HG03039 (cell line): ENCODE measurements at regions not wholly inside any gene's neighbourhood (a gene's known extent, or its start where the extent isn't known, plus 50 kb on each side); places are given as distances from the start of the nearest gene placed in this dataset.
"Not testable (repeated sequence)": the region's sequence is repeated elsewhere in the genome, so short reads cannot be mapped to it uniquely, and the experiment has no call there.

Experiments used
- ATAC-seq: cut with Tn5 transposase; IDR thresholded peaks from one replicate; pipeline ENCODE4 v1.9.1; 2021; ENCODE audit warnings: mild to moderate bottlenecking, moderate library complexity; ENCODE audit not compliant: unreplicated experiment

DNA sequence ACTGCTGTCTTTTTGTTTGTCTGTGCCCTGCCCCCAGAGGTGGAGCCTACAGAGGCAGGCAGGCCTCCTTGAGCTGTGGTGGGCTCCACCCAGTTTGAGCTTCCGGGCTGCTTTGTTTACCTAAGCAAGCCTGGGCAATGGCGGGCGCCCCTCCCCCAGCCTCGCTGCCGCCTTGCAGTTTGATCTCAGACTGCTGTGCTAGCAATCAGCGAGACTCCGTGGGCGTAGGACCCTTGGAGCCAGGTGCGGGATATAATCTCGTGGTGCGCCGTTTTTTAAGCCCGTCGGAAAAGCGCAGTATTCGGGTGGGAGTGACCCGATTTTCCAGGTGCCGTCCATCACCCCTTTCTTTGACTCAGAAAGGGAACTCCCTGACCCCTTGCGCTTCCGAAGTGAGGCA, 296.2 kb downstream of the TSN start:
- ATAC-seq: not testable (repeated sequence)

DNA sequence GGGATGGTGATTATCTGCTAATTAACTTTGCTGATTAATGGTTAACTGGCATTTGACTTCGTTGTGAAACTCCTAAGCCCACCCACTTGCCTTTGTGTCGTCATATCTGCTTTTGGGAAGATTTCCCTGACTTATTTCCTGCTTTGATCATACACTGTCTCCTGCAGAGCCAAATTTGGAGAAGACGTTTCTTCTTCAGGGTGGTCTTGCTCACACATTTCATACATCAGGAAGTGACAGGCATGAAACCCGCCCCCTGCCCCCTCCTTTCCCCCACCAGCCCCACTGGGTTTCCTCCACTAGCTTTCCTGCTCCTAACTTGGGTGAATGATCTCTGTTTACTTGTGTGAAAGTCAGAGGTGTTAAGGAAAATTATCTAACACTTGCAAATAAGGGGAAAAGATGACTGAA, 300.1 kb downstream of the TSN start:
- no peak for ATAC-seq

DNA sequence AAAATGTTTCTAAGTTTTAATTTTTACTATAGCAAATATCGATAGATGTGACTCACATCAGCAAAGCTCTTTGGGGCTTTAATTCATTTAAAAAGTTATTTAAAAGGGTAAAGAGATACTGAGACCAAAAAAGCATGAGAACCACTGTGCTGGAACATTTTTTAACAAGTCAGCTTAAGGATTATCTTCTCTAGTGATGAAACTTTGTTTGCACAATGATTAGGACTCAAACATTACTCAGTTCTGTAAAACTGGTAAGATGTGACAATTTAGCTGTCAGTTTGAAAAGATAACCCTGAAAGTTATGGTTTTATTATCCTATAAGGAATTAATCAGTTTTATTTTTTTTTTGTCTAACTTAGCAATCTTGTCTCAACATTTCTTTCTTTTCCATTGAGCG, 301.4 kb downstream of the TSN start:
- ATAC-seq: no peak

DNA sequence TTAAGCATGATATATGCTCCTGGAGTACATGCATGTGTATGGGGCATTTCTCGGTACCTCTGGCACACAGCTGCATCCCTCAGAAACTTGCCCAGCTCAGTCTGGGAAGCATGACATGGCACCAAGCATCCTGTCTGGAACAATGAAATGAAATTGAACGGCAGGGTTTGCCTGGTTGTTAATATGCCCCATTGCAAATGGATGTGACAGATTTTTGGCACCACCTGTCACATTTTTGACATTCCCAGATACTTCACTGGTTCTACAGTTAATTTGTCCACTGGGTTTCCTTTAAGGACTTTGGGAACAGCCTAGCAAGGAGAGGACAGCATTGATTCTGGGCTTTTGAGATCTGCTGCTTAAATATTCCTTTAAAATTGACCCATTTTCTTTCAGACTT, 305.8 kb downstream of the TSN start:
- no peak for ATAC-seq

DNA sequence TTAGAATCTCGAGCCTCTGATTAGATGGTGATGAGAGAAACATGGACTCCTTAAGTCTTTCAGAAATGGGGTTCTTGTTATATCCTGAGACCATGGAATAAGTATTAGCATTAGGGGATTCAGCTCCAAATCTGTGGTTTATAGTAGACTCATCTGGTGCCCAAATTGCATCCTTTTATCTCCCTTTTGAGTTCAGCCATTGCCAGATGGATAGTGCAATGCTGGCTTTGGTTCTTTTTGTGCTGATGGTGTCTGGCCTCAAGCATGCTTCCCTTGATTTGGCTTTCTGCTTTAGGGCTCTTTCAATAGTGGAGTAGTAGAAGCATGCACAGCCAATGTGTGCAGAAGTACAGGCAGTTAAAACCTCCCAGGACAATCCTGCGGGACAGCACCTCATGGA, 306.4 kb downstream of the TSN start:
- no peak for ATAC-seq

DNA sequence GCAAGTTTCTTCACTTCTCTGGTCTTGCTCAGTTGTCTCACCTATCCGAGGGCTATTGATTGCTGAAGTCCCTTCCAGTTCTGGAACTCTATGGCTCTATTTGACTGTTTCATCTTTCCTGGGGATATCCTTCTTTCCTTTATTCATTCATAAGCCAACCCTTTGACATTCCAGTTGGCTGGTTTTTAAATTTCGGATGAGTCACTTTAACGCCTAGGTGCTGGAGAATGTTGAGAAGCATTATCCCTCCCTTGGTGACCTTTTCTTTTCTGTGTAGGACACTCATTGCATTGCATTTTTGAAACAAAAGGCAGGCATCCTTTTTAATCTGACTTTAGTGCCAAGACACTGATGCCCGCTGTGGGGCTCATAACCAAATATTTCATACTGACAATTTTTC, 307.1 kb downstream of the TSN start:
- ATAC-seq: no peak

DNA sequence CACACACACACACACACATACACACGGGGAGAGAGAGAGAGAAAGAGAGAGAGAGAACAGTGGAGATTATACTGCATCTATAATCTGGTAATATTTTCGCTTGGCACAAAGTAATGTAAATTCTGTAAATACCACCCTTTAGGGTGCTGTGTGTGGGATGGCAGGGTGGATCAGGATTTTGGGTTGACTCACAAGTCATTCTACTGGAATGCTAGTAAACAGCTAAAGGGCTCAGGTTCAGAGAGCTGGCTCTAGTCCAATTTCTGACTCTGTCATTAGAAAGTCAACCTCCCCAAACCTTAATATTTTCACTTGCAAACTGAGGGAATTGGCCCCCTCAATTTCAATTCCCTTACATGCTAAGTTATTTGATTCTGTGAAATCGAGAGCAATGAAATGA, 308.3 kb downstream of the TSN start:
- no peak for ATAC-seq

DNA sequence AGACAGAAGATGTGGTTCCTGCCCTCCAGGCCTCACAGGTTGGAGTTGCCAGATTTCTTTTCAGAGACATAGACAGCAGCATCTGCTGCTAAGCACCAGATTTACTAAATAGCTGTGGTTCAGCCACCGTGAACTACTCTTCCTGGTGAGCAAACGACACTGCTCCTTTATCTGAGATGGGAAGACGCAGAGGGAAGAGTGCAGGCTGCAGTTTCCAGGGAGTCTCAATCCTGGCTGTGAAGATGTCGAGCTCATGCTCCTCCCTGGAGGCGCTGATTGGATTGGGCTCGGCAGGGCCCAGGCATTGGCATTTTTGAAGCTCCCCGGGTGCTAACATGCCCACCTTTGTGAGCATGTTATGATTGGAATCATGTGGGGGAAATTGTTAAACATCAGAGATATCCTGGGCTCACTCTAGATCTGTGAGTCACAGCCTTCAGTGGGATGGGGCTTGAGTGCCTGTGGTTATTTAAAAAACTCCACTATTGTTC, 314.8 kb downstream of the TSN start:
- no peak for ATAC-seq

DNA sequence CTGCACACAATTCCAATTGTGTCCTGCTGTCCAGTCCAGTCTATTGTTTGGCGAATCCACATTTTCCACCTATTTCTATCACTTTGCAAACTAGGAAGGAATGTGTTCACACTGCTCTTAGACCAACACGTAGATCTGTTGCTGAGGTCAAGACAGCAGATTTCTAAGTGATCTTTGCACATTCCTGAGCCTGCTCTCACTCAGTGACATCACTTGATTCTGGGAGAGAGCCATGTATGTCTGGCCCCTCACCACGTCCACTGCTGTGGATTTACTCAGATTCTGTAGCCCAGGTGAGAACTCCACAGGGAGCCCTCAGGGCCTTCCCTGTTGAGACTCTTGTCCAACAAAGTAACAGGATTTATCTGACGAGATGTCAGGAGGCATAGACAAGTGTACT, 317.2 kb downstream of the TSN start:
- no peak for ATAC-seq

DNA sequence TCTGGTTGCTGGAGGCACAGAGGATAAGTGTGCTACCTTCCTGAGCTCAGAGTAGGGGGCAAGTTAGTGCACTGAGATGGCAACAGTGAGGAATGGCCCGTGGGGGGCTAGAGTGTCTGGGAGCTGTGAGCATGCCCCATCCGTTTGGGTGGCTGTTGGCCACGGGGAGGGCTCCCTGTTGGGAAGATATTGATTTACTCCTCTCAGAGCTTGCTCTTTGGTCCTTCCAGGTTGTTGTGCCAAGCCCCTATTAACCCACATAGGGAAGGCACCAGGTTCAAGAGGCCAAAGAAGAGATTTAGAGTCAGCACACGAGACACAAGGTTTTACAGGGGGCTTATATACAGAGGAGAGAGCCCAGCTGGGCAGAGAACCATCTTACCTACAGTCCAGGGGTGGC, 318.8 kb downstream of the TSN start:
- ATAC-seq: no peak

DNA sequence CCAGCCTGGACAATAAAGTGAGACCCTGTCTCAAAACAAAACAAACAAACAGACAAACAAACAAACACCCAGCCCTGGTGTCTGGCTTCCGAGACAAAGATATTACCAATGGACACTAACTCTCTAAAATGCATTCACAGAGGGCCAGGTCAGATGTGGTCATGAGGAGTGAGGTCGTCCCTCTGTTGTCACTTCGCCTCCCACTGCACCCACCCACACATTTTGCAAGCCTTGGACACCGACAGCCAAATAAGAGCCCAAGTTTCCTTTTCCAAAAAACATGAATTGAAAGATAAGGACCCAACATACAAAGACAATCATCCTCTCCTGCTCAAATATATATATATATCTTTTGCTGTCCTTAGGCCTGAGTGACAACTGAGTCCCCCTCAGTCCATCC, 319.9 kb downstream of the TSN start:
- ATAC-seq: no peak

DNA sequence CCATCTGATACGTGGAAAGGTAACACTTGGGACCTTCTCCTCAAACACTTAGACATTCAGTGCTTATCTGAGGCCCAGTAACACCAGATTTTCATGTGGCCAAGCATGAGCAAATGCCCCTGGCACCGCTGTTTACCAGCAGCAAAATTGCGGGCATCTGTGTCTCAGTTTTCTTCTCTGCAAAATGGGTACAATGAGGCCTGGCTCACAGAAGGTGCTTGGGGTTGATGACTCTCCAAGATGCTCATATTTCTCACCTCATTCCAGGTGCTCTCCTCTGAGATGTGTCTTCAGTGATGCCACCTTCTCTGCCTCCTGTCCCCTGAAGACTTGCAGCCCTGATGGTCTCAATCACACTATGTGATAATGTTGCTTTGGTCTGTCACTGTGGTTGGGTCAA, 321.7 kb downstream of the TSN start:
- ATAC-seq: no peak

DNA sequence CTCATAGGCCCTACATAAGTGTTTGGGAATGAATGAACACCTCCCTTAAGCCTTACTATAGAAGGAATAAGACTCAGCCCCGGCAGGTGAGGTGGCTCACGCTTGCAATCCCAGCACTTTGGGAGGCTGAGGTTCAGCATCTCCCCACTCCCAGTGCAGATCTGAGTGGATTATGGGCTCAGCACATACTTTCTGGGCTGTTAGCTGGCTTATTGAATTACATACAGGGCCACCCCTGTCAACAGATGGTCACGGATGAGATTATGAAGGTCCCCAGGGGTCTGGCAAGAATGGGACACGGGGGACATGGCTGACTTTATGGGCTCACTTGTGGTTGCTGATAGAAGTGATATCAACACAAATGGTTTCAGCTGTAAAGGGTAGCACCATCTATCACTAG, 322.3 kb downstream of the TSN start:
- no peak for ATAC-seq

DNA sequence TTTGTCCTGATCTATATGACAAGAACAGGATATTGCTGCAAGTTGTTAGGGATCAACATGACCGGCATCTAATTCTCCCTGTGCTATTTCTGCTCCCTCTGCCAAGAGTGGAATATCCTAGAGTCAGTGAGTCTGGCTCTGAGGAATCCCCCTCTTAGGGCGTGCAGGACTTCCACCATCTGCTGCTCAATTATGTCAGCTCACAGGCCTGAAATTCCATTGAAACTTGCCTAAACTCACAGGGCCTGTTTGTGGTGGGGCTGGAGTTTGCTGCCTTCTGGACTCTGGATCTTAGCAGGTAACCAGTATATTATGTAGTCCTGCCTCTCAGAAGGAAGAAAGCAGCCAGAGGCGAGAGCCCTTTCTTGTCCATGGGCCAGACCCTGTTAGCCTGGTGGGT, 323.0 kb downstream of the TSN start:
- no peak for ATAC-seq

DNA sequence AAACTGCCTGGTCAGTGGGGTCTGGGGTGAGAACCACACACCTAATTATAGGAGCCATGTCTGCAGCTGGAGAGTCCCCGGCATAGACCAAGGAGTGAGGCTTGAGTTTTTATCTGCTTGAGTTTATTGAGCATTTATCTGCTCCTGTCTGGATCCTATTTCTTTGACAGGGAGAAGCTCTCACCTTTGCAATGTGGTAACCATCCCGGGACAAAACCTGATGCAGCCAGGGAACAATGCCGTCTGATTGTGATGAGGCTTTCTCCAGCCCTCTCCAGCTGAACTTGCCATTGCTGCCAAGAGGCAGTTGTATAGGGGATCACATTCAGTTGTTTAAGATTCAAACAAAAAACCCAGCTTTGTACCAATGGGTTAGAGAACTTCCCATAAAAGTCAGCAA, 324.4 kb downstream of the TSN start:
- ATAC-seq: no peak

DNA sequence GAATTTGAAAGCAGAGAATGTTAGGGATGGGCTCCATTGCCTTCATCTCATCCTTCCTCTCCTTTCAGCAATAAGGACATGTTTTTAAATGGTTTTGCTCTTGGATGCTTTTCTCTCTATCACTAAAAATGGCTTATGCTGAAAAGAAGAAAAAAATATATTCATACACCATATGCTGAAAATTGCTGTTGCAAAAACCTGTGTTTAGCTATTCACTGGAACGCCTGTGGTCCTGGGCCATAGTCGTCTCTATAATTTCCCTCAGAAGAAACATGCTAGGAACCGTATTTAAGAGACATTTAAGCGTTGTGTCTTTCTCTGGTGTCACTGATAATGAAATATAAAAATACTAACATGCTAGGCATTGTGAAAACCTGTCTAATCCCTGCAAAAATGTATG, 324.9 kb downstream of the TSN start:
- ATAC-seq: no peak

DNA sequence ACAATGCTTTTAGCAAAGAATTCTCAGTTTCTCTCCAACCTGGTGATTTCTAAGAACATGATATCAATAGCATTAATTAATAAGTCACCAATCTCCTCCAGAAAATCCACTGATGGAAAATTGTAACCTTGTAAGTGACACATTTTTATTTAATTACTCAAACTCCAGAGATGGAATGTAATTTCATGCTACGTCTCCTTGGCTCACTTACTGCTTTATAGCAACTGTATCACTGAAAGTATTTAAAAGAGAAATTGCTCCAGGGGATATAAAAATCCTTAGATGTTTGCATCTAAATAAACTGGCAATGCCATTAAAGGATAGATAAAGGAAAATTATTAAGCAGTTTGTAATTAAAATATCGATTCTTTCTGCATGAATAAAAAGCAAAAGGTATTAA, 325.4 kb downstream of the TSN start:
- no peak for ATAC-seq

DNA sequence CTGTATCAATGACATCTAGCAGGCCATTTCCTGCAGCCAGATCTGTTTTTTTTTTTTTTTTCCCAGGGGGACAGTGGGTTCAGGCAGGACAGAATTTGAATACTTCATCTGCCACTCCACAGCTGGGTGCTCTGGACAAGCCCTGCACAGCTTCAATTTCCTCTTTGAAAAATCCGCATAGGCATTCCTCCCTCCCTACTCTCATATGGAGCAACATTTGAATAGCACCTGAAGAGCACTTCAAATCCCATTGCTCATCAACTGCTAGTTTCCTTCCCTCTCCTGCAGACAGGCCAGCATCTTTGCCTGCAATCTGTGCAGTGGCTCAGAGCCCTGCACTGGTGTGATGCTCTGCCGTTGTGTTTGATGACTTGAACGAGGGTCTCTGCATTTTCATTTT, 326.3 kb downstream of the TSN start:
- ATAC-seq: no peak

DNA sequence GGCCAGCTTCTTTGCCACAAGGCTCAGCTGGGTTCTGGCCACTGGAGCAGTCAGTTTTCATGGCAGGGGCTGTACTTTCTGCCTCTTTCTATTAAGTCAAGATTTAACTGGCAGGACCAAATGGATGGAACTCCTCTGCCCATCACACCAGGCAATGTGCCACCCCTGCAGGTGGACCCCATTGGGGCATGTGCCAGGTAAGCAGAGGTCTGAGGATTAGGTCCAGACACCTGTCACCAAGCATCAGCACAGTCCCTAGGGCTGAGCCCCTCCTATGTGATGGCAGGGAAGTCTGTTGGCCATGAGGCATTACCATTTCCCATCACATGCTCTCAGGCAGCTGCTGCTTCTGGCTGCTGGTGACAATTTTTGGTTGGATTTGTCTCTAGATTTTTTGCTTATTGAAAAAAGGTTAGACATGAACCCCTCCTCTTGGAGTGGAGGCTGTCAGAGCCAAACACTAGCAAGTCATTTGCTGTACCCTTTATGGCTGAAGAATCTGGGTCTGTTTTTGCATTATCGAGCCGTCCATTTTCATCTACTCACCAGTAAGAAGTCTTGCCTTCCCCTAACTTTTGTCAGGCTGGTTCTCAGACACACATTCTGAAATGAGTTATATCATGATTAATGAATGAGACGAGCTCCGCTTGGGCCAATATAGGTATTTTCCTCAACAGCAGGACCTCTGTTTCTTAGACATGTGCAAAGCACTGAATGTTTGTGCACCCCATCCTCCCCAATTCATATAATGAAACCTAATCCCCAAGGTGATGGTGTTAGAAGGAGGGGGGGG, 328.0 kb downstream of the TSN start:
- ATAC-seq: no peak

DNA sequence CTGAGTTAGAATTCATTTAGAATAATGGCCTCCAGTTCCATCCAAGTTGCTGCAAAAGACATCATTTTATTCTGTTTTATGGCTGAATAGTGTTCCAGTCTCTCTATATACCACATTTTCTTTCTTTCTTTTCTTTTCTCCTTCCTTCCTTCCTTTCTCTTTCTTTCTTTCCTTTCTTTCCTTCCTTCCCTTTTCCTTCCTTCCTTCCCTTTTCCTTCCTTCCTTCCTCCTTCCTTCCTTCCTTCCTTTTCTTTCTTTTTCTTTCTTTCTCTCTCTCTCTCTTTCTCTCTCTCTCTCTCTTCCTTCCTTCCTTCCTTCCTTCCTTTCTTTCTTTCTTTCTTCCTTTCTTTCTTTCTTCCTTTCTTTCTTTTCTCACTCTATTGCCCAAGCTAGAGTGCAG, 330.2 kb downstream of the TSN start:
- ATAC-seq: not testable (repeated sequence)

DNA sequence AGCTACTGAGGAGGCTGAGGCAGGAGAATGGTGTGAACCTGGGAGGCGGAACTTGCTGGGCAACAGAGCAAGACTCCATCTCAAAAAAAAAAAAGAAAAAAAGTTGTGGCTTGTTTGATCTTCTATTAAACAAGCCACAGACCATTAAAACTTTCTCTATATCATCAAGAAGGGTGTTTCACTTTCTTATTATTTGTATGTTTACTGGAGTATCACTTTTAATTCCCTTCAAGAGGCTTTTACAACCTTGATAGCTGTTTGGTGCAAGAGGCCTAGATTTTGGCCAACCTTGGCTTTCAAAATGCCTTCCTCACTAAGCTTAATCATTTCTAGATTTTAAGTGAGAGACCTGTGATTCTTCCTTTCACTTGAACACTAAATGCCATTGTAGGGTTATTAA, 339.1 kb downstream of the TSN start:
- ATAC-seq: no peak

DNA sequence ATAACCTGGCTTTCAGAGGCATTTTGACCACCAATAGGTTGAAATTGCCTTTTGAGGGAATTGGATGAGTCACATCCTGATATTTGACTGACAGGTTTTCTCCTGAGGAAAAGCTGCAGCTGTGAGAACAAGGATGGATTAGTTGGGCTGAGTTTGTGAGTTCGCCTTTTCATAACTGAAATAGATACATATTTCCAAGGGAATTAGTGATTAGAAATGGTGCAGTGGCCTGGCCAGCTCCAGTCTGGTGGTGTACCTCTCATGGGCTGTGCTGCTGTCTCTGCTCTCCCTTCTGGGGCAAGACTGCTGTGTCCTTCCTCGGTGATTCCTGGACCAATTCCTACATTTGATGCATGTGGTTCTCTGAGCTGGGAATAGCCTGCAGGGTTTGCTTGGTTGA, 341.3 kb downstream of the TSN start:
- no peak for ATAC-seq

DNA sequence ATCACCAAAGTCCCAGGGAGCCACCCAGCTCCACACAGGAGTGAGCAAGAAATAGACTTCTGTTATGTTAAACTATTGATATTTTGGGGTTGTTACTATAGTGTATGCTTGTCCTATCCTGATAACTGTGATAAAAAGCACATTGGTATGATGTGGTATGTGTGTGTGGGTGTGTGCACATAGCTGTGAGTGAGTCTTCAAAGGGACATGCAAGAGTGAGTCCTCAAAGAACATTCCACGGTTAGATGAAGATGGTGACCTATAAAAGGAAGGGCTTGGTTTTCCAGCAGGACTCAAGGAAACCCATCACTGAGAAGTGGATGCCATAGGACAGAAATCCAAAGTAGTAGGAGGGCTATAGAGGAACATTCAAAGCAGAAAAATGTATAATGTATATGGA, 342.9 kb downstream of the TSN start:
- ATAC-seq: no peak
